H1 (cell line): ENCODE measurements at regions not wholly inside any gene's neighbourhood (a gene's known extent, or its start where the extent isn't known, plus 50 kb on each side); places are given as distances from the start of the nearest gene placed in this dataset.

ENCODE experiments used
- CBX8 ChIP-seq: fragments of 300-800, 300-1000 bp; sonication (generic); IDR thresholded peaks from 2 replicates; pipeline ENCODE4 v1.7.1; 2016; ENCODE audit warnings: low read depth, low read length, borderline replicate concordance
- KDM5A ChIP-seq: fragments of 200-600 bp; IDR thresholded peaks from 2 replicates; pipeline ENCODE4 v1.7.1; 2012; ENCODE audit warnings: mild to moderate bottlenecking, low read length, inconsistent platforms, mixed read lengths
- NRF1 ChIP-seq: IDR thresholded peaks from 2 replicates; pipeline ENCODE4 v1.6.1; 2011; ENCODE audit warnings: mild to moderate bottlenecking, low read depth, low read length, improper control_type of control experiment
- TF ChIP-seq, protein P1 (sequence below), 3 experiments: IDR thresholded peaks; 1 replicate in 2 of 3; 2 replicates in 1 of 3; pipeline versions ENCODE4 v1.5.1 to v1.6.1; 2011; ENCODE audit warnings: low read length in 3 of 3, mild to moderate bottlenecking in 3 of 3, inconsistent platforms in 2 of 3, low read depth in 1 of 3, moderate library complexity in 1 of 3; ENCODE audit not compliant: insufficient read depth in 1 of 3; ENCODE audit errors: control extremely low read depth in 1 of 3

DNA sequence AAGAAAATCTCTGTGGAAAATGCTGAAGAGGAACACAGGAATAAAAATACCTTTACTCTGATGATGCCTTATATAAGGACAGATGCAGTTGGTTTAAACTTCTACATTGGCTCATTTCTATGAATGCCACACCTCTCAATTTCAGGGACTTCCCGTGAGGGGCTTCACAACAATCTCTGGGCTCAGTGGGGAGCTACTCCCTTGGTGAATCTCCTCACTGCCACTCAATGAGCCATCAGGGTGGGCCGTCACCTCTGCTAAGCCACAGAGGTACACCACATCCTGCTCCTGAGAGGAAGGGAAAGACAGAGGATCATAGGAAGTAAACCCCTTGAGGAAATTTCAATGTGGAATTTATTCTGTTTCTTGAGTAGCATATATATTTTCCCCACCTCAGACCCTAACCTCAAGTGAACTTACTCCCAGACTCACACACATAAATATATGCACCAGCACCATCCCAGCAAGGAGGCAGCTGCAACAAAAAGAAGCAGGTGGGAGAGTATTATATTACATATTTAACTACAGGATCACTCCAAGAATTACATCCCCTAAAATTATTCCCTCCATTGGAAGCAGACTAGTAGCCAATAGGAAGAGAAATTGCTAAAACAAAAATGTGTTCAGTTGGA is 63.3 kb upstream of the PRSS1 start (continued):
- no peak for TF ChIP-seq KDM5A
- TF ChIP-seq, protein P1, sequence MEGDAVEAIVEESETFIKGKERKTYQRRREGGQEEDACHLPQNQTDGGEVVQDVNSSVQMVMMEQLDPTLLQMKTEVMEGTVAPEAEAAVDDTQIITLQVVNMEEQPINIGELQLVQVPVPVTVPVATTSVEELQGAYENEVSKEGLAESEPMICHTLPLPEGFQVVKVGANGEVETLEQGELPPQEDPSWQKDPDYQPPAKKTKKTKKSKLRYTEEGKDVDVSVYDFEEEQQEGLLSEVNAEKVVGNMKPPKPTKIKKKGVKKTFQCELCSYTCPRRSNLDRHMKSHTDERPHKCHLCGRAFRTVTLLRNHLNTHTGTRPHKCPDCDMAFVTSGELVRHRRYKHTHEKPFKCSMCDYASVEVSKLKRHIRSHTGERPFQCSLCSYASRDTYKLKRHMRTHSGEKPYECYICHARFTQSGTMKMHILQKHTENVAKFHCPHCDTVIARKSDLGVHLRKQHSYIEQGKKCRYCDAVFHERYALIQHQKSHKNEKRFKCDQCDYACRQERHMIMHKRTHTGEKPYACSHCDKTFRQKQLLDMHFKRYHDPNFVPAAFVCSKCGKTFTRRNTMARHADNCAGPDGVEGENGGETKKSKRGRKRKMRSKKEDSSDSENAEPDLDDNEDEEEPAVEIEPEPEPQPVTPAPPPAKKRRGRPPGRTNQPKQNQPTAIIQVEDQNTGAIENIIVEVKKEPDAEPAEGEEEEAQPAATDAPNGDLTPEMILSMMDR (IDR thresholded peaks at IDR 0.05; ENCODE audit: control extremely low read depth in 1 of 3, insufficient read depth in 1 of 3, low read depth in 1 of 3, low read length in 3 of 3) = no peak
- no peak for TF ChIP-seq NRF1
- no peak for TF ChIP-seq CBX8
- TF ChIP-seq, all 59 proteins: peak for 0
